Liver (tissue), 8 donors: ENCODE measurements at regions not wholly inside any gene's neighbourhood (a gene's known extent, or its start where the extent isn't known, plus 50 kb on each side); places are given as distances from the start of the nearest gene placed in this dataset.

ENCODE experiments used
- DNase-seq: peaks from one replicate; pipeline ENCODE4 v3.0.0-alpha.2; 2017; ENCODE audit warnings: low spot score
- H3K27ac ChIP-seq, 2 donors: one replicate each; pipeline ENCODE4 v1.7.0; 2013; ENCODE audit warnings: inconsistent platforms in 2 of 2, low read length in 2 of 2, control low read depth in 1 of 2, low read depth in 1 of 2, mild to moderate bottlenecking in 1 of 2
- H3K27me3 ChIP-seq, 4 donors: one replicate each; pipeline versions ENCODE4 v1.6.1 to v1.7.0; 2013; ENCODE audit warnings: low read length in 3 of 4, inconsistent platforms in 1 of 4, mild to moderate bottlenecking in 1 of 4, moderate library complexity in 1 of 4; ENCODE audit not compliant: control insufficient read depth in 4 of 4, insufficient read depth in 4 of 4
- H3K36me3 ChIP-seq, 4 donors: one replicate each; pipeline versions ENCODE4 v1.6.1 to v1.7.0; 2013; ENCODE audit warnings: low read length in 3 of 4, mild to moderate bottlenecking in 3 of 4, low read depth in 1 of 4, moderate library complexity in 1 of 4; ENCODE audit not compliant: control insufficient read depth in 4 of 4, insufficient read depth in 3 of 4
- H3K4me1 ChIP-seq, 4 donors: one replicate each; pipeline versions ENCODE4 v1.6.1 to v1.7.0; 2013; ENCODE audit warnings: low read length in 3 of 4, mild to moderate bottlenecking in 3 of 4, moderate library complexity in 1 of 4; ENCODE audit not compliant: control insufficient read depth in 4 of 4, insufficient read depth in 4 of 4
- H3K4me3 ChIP-seq, 3 donors: one replicate each; pipeline versions ENCODE4 v1.6.1 to v1.7.0; 2013; ENCODE audit warnings: low read length in 3 of 3, control low read depth in 1 of 3, low read depth in 1 of 3, mild to moderate bottlenecking in 1 of 3
- H3K9ac ChIP-seq, 2 donors: one replicate each; pipeline ENCODE4 v1.7.0; 2013; ENCODE audit warnings: low read length in 2 of 2, mild to moderate bottlenecking in 2 of 2, moderate library complexity in 2 of 2, control low read depth in 1 of 2, low read depth in 1 of 2
- H3K9me3 ChIP-seq, 4 donors: one replicate each; pipeline versions ENCODE4 v1.6.1 to v1.7.0; 2013; ENCODE audit warnings: low read length in 3 of 4; ENCODE audit not compliant: control insufficient read depth in 4 of 4
- ATF3 ChIP-seq: IDR thresholded peaks from 2 replicates; pipeline ENCODE4 v1.6.1; 2016; ENCODE audit warnings: antibody characterized with exemption
- CTCF ChIP-seq: fragments of 150-350 bp; IDR thresholded peaks from 2 replicates; pipeline ENCODE4 v1.5.1; 2017; ENCODE audit warnings: improper control_type of control experiment, low read depth, low read length; ENCODE audit not compliant: missing input control
- EGR1 ChIP-seq, 2 donors: IDR thresholded peaks; 2 replicates each; pipeline ENCODE4 v1.6.1; 2016 to 2018; ENCODE audit warnings: antibody characterized with exemption in 2 of 2, low read depth in 2 of 2
- FOXA2 ChIP-seq: IDR thresholded peaks from 2 replicates; pipeline ENCODE4 v1.6.1; 2016; ENCODE audit warnings: antibody characterized with exemption
- GABPA ChIP-seq, 2 donors: IDR thresholded peaks in 1 of 2; conservative IDR thresholded peaks in 1 of 2; 2 replicates each; pipeline ENCODE4 v1.6.1; 2016; ENCODE audit warnings: antibody characterized with exemption in 2 of 2, mild to moderate bottlenecking in 1 of 2, moderate library complexity in 1 of 2
- HNF4A ChIP-seq, 2 donors: conservative IDR thresholded peaks; 2 replicates each; pipeline ENCODE4 v1.6.1; 2016; ENCODE audit warnings: antibody characterized with exemption in 2 of 2, mild to moderate bottlenecking in 2 of 2
- MAX ChIP-seq: IDR thresholded peaks from 2 replicates; pipeline ENCODE4 v1.6.1; 2016; ENCODE audit warnings: antibody characterized with exemption
- NR2F2 ChIP-seq: IDR thresholded peaks from 2 replicates; pipeline ENCODE4 v1.6.1; 2016; ENCODE audit warnings: antibody characterized with exemption
- REST ChIP-seq: IDR thresholded peaks from 2 replicates; pipeline ENCODE4 v1.6.1; 2016; ENCODE audit warnings: antibody characterized with exemption, mild to moderate bottlenecking
- ZBTB33 ChIP-seq: IDR thresholded peaks from 2 replicates; pipeline ENCODE4 v1.6.1; 2016; ENCODE audit warnings: antibody characterized with exemption
- WGBS: extraction: QIAGEN DNeasy Blood & Tissue Kit; methylation state at CpG from one replicate; pipeline ENCODE4 v1.1.7; 2013; 5-methylcytosine and 5-hydroxymethylcytosine counted together
- donor health status: healthy.
- donor health status: healthy.
- donor health status: healthy.
- donor health status: healthy.
- donor health status: healthy.

DNA sequence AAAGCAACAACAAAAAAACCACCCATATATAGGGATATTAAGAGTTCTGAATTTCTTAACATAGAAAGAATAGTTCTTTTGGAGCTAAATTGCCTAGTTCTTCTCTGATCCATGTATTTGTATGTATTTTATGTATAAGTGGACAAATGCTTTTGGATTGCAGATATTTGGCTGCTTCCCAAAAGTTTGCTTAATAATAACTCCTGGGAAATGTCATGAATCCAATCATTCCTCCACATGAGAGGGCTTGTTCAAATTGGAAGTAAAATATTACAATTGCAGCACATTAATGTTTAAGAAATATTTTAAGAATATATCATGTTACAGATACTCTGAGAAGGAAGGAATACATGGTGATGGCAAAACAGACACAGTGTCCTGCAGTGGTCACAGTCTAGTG is 71.5 kb upstream of the PAGE3 start (continued):
- no peak for TF ChIP-seq CTCF

GRCh38 chrX:55340896-55341433 is 76.2 kb upstream of the PAGE3 start:
- Histone ChIP-seq H3K27ac (no peak overlapping the region), H3K9me3 (no peaks in the 10 kb centered on the region), H3K4me3 (no peak overlapping the region), H3K9ac (no peak overlapping the region), H3K4me1 (no peaks in the 10 kb centered on the region), H3K27me3 (no peaks in the 10 kb centered on the region), H3K36me3 (no peaks in the 10 kb centered on the region)
- TF ChIP-seq MAX (no peak), ZBTB33 (no peak), REST (no peak), HNF4A (conservative IDR thresholded peaks at IDR 0.05) (no peak), FOXA2 (no peak), GABPA (IDR thresholded peaks at IDR 0.05 in 1 of 2, conservative IDR thresholded peaks at IDR 0.05 in 1 of 2) (no peak), EGR1 (IDR thresholded peaks at IDR 0.05; ENCODE audit: low read depth in 2 of 2) (no peak), NR2F2 (no peak), ATF3 (no peak)
- 96% methylated on average over 4 of the region's 4 CpGs for WGBS
- no peak for DNase-seq
